HEK293T (cell line): ENCODE measurements at regions not wholly inside any gene's neighbourhood (a gene's known extent, or its start where the extent isn't known, plus 50 kb on each side); places are given as distances from the start of the nearest gene placed in this dataset.

Experiments used
- CTCF ChIA-PET: fragments of 350-600 bp; formaldehyde crosslinking; extraction: SDS; loops from one replicate; lab custom pipeline; 2021; ENCODE audit warnings: antibody characterized with exemption, inconsistent platforms; lab: Yijun Ruan, JAX
- POLR2A ChIA-PET: fragments of 350-600 bp; formaldehyde crosslinking; extraction: SDS; loops from one replicate; lab custom pipeline; 2020; ENCODE audit warnings: antibody characterized with exemption, inconsistent platforms; lab: Yijun Ruan, JAX
- DNase-seq: peaks from one replicate; pipeline ENCODE4 v3.0.0; 2012; ENCODE audit warnings: mixed read lengths; ENCODE audit errors: extremely low spot score
- ARNT ChIP-seq: fragments of 450-650 bp; IDR thresholded peaks from 2 replicates; pipeline ENCODE4 v1.6.1; 2017; ENCODE audit warnings: mild to moderate bottlenecking
- BHLHE40 ChIP-seq: fragments of 450-650 bp; IDR thresholded peaks from 2 replicates; pipeline ENCODE4 v1.6.1; 2016; ENCODE audit warnings: mild to moderate bottlenecking, moderate library complexity, borderline replicate concordance
- CTBP1 ChIP-seq: fragments of 450-650 bp; IDR thresholded peaks from 2 replicates; pipeline ENCODE4 v1.6.1; 2016; ENCODE audit warnings: borderline replicate concordance
- ELF4 ChIP-seq: fragments of 450-650 bp; IDR thresholded peaks from 2 replicates; pipeline ENCODE4 v1.6.1; 2017; ENCODE audit warnings: antibody characterized with exemption
- FOXA1 ChIP-seq: fragments of 450-650 bp; IDR thresholded peaks from 2 replicates; pipeline ENCODE4 v1.6.1; 2016; ENCODE audit warnings: mild to moderate bottlenecking
- FOXK2 ChIP-seq: fragments of 450-650 bp; IDR thresholded peaks from 2 replicates; pipeline ENCODE4 v1.6.1; 2016; ENCODE audit warnings: mild to moderate bottlenecking
- FOXM1 ChIP-seq: fragments of 450-650 bp; IDR thresholded peaks from 2 replicates; pipeline ENCODE4 v1.6.1; 2017; ENCODE audit warnings: mild to moderate bottlenecking, borderline replicate concordance
- HDGF ChIP-seq: fragments of 450-650 bp; IDR thresholded peaks from 2 replicates; pipeline ENCODE4 v1.6.1; 2017; ENCODE audit warnings: antibody characterized with exemption, borderline replicate concordance
- L3MBTL2 ChIP-seq: fragments of 450-650 bp; conservative IDR thresholded peaks from 2 replicates; pipeline ENCODE4 v1.6.1; 2016; ENCODE audit warnings: mild to moderate bottlenecking
- LEF1 ChIP-seq: fragments of 450-650 bp; IDR thresholded peaks from 2 replicates; pipeline ENCODE4 v1.6.1; 2017; ENCODE audit warnings: mild to moderate bottlenecking, borderline replicate concordance
- NFRKB ChIP-seq: fragments of 450-650 bp; IDR thresholded peaks from 2 replicates; pipeline ENCODE4 v1.6.1; 2016; ENCODE audit warnings: mild to moderate bottlenecking, moderate library complexity
- SP1 ChIP-seq: fragments of 450-650 bp; IDR thresholded peaks from 2 replicates; pipeline ENCODE4 v1.6.1; 2017
- SUZ12 ChIP-seq: fragments of 450-650 bp; IDR thresholded peaks from 2 replicates; pipeline ENCODE4 v1.6.1; 2016; ENCODE audit warnings: mild to moderate bottlenecking
- TARDBP ChIP-seq: fragments of 450-650 bp; IDR thresholded peaks from 2 replicates; pipeline ENCODE4 v1.6.1; 2016
- ZNF384 ChIP-seq: fragments of 450-650 bp; IDR thresholded peaks from 2 replicates; pipeline ENCODE4 v1.6.1; 2016
- TF ChIP-seq, protein P1 (sequence below): fragments of 450-650 bp; IDR thresholded peaks from 2 replicates; pipeline ENCODE4 v1.6.1; 2016

DNA sequence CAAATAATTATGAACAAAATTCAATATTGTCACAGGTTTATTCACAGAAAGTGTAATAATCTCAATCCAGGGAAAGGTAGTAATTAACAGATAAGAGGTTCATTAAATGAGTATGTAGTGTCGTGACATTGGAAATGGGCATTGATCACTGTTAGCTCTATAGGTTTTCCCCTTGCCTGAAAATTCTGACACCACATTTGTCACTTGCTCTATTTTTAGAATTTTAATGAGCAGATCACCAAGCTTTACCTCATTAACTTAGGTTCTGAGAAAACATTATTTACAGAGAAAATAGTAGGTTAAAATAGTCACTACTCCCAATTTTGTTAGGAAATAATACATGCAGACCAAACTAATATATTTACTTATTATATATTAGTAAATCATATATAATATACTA lies 344.0 kb downstream of the DSC3 start:
- ChIA-PET CTCF (no interaction called here), POLR2A (no interaction called here)
- TF ChIP-seq ARNT, result no peak
- no peak for TF ChIP-seq HDGF
- TF ChIP-seq LEF1, result no peak
- TF ChIP-seq CTBP1, result no peak
- DNase-seq, result no peak

DNA sequence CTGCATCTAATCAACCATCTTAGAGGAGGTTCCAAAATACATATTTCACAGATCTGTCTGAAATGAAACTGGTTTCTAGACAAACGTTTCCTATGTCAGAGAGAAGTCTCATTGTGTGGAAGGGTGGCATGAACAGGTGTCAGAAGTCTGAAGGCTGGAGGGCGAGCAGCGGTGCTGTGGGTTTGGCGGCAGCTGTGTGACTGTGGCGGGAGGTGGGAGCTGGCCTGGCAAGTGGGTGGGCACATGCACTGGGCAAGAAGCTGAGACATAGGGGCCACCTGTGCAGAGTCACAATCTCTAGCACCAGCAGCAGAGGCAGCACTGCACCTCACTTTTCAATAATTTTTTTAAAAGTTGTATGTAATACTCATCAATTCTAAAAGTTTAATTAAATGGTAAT lies 346.3 kb downstream of the DSC3 start:
- DNase-seq, result no peak
- ChIA-PET CTCF (no interaction called here), POLR2A (no interaction called here)
- TF ChIP-seq HDGF (no peak), ZNF384 (no peak), FOXM1 (no peak), L3MBTL2 (no peak), FOXA1 (no peak), SP1 (no peak), ELF4 (no peak), ARNT (no peak), CTBP1 (no peak), TARDBP (no peak), BHLHE40 (no peak)
- TF ChIP-seq, protein P1, sequence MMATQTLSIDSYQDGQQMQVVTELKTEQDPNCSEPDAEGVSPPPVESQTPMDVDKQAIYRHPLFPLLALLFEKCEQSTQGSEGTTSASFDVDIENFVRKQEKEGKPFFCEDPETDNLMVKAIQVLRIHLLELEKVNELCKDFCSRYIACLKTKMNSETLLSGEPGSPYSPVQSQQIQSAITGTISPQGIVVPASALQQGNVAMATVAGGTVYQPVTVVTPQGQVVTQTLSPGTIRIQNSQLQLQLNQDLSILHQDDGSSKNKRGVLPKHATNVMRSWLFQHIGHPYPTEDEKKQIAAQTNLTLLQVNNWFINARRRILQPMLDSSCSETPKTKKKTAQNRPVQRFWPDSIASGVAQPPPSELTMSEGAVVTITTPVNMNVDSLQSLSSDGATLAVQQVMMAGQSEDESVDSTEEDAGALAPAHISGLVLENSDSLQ, result no peak

DNA sequence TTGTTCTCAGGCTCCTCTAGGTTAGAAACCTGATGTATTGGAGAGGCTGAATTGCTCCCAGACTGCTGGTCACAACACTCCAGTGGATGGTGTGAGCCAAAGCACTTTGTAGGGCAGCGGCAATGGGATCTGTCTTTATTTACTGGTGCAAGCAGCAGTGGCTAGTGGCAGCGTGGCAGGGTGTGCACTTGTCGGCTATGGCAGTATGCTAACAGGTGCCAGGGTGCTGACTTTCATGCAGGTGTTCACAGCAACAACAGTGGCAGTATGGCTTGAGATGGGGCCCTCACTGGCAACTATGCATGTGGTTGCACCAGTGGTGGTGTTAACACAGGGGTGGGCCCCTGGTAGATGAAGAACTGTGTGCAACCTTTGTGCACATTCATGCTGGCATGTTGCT lies 347.8 kb downstream of the DSC3 start:
- POLR2A ChIA-PET, result no interaction called here
- TF ChIP-seq LEF1, result no peak
- TF ChIP-seq FOXM1, result no peak
- no peak for DNase-seq
- CTCF ChIA-PET, result no interaction called here

DNA sequence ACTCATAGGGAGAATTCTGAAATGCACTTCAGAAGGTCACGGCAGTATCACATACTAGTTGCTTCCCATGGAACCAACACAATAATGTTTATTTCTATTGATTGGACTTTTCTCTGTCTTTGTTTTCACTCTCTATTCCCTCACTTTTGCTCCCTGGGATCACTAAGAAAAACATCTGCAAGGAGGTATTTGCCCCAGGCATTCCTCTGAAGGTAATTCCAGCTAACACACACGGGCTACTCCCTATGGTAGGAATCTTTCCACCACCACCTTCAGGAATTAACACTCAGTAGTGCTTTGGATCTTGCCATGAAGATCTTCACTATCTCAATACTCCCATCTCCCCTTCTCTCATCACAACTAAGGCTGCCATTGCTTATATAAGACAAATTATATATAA lies 353.3 kb downstream of the DSC3 start:
- CTCF ChIA-PET, result no interaction called here
- POLR2A ChIA-PET, result no interaction called here
- no peak for DNase-seq
- TF ChIP-seq FOXA1, result no peak
- TF ChIP-seq, protein P1, result no peak

DNA sequence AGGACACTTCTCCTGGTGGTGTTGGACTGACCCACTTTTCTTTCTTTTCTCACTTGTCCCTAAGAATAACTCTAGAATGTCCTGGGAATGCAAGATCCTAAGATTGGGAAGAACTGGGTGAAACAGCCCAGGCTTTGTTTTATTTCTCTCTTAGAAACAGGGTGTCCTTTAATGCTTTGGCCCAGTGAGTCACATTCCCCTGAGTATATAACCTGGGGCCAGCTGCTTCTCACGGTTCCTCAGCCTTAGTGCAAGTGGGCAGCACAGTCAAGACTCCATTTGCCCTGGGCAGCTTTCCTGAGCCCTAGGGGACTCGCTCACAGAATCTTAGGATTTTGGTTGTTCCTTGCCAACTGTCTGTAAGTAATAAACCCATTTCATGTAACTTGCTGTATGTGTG lies 355.0 kb downstream of the DSC3 start:
- no peak for DNase-seq
- ChIA-PET POLR2A (no interaction called here), CTCF (no interaction called here)
- no peak for TF ChIP-seq FOXK2
- no peak for TF ChIP-seq LEF1
- no peak for TF ChIP-seq ZNF384
- TF ChIP-seq BHLHE40, result no peak
- TF ChIP-seq CTBP1, result no peak
- TF ChIP-seq TARDBP, result no peak
- no peak for TF ChIP-seq SP1
- TF ChIP-seq SUZ12, result no peak
- no peak for TF ChIP-seq ELF4
- TF ChIP-seq NFRKB, result no peak
- no peak for TF ChIP-seq FOXM1
- no peak for TF ChIP-seq ARNT
- TF ChIP-seq, protein P1, result no peak
- TF ChIP-seq HDGF, result no peak
- TF ChIP-seq L3MBTL2, result no peak
- TF ChIP-seq FOXA1, result no peak

DNA sequence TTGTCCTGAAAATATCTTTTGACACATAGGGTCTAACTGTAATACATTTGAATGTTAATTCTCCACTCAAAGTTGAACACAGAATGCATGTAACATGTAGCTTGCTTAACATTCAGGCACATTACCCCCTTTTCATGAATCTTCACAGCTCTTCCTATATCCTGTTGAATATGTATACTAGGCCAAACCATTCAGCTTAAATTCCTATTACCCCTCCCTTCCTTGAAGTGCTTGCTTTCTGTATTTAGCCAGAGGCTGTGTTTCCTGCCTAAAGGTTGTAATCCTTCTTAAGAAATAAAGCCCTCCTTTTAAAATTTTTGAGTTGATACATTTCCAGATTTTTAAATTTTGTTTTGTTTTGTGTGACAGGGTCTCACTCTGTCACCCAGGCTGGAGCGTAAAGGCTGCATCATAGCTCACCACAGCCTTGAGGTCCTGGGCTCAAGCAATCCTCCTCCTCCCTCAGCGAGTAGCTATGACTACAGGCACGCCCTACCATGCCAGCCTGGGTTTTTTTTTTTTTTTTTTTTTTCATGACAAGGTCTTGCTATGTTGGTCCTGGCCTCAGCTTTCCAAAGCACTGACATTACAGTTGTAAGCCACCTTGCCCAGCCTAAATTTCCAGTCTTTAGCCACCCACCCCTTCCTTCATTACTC lies 357.6 kb downstream of the DSC3 start:
- POLR2A ChIA-PET, result no interaction called here
- DNase-seq, result no peak
- no peak for TF ChIP-seq FOXM1
- TF ChIP-seq FOXA1, result no peak
- TF ChIP-seq TARDBP, result no peak
- TF ChIP-seq, protein P1, result no peak
- no peak for TF ChIP-seq SP1
- no peak for TF ChIP-seq NFRKB
- CTCF ChIA-PET, result interaction anchor here (0.6 kb wide), 1 partner anchor 98 kb away, joined by 3 read pairs; no protein-coding TSS in a partner anchor

DNA sequence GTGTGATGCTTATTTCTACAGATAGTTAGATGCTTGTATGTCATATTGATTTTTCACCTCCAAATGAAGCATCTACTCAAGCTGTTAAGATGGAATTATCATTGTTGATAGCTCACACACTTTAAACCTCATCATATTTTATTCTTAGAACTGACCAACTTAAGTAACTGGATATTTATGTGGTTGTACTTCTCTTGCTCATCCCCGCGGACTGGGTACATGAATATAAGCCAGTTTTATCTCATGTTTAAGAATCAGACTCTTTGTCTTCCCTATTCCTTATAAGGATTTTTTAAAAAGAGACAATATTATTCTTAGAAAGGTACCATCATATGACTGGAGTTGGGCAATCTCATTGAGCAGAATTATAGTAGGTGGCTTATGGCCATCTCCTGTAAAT lies 358.7 kb downstream of the DSC3 start:
- DNase-seq, result no peak
- no peak for TF ChIP-seq ZNF384
- TF ChIP-seq TARDBP, result no peak
- TF ChIP-seq HDGF, result no peak
- TF ChIP-seq SP1, result no peak
- no peak for TF ChIP-seq ARNT
- TF ChIP-seq NFRKB, result no peak
- no peak for TF ChIP-seq LEF1
- no peak for TF ChIP-seq CTBP1
- TF ChIP-seq L3MBTL2, result no peak
- TF ChIP-seq FOXK2, result no peak
- no peak for TF ChIP-seq BHLHE40
- POLR2A ChIA-PET, result no interaction called here
- CTCF ChIA-PET, result no interaction called here
